NAMALWA (cell line): ENCODE measurements at regions not wholly inside any gene's neighbourhood (a gene's known extent, or its start where the extent isn't known, plus 50 kb on each side); places are given as distances from the start of the nearest gene placed in this dataset.

Source experiments
- DNase-seq: peaks from one replicate; pipeline ENCODE4 v3.0.0-alpha.2; 2015; ENCODE audit warnings: low spot score

DNA sequence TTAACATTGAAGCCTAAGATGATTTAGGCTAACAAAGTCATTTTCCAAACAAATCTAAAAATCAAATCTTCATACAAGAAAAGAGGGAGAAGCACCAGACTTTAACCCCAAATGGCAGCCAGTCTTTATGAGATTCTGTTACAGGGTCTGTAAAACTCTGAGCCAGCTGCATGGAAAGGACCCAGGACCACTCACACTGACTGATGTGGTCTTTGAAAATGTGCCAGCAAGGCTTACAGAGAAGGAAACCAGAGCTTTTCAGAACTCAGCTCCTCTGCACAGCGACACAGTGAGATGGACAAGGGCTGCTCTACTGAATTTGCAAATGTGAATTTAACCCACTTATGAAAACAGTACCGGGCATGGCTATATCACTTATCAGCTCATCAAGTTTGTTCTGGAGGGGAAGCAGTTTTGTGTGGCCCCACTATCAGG, 98.8 kb upstream of the SERP2 start:
- DNase-seq: peak; percentile 59

DNA sequence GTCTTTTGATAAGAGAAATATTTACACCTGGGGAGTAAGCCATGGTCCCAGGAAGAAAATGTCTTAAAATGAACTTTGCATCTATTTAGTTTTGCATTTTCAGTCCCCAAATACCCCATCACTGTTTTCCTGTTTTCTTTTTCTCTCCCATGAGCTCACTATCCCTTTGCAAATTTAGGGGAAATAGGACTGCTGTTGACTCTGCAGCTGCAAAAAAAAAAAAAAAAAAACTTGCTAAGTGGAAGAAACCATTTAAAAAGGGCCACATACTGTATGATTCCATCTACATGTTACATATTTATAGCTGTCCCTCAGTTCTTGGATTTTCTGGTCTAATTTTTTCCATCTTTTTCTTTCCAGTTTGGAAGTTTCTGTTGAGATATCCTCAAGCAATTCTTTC, 98.2 kb upstream of the SERP2 start:
- peak; percentile 46 for DNase-seq

DNA sequence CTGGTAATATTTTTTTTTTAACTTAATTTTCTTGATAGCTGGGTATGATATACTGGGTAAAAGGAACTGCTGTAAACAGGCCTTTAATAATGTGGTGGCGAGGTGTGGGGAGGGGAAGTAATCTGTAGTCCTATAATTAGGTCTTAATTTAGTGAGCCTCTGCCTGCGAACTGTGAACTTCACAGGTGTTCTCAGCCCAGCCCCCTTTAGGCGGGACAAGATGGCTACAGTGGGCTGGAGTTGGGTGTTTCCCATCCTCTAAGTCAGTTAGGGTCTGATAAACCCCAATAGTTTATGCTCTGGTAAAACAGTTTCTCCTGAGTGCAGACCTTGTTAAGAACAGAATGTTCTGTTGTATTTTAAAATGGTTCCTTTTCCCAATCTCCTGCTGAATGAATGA, 97.6 kb upstream of the SERP2 start:
- DNase-seq: peak; percentile 82

DNA sequence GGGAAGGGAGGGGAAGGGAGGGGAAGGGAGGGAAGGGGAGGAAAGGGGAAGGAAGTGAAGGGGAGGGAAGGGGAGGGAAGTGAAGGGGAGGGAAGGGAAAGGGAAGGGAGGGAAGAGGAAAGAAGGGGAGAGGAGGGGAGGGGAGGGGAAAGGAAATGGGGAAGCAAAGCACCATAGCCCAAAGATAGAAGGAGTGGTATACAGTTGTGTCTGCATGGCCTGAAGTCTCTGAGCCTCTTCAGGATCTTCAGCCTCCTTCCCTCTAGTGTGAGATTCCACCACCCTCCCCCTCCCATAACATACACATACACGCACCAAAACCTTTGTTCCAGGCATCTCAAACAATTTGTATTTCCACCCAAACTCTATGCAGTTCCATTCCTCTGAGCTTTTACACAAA, 96.2 kb upstream of the SERP2 start:
- no peak for DNase-seq

DNA sequence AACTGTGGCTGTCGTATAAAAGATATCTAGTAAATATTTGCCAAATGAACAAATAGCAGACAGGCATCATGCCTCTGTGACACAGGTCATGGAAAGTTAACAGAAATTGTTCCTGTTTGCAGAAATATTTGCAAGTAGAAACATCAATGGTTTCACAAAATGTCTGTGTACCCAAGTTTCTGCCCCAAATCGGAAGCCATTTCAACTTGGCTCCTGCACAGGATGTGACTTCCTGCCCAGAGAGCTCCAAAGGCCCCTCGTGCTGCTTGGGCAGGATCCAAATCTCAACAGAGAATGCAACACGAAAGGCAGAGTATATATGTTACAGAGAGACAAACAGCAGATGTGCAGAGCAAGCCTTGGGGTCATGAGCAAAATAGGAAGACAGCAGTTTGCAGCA, 95.5 kb upstream of the SERP2 start:
- peak; percentile 9 for DNase-seq

DNA sequence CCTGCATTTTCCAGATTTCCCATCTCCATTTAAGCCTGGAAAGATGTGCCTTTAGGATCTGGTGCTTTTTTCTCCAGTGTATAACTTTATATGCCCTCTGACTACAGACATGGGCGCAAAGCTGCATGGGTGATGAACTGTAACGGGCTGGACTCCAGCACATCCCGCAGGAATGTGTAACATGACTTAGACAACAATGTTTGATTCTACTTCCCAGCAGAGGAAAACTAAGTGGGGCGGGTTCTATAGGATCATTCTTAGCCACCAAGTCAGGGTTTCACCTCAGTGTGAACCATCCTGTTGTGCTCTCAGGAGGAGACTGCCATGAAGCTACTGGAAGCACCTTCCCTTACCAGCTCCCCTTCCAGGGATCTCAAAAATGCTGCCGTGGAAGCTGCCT, 93.2 kb upstream of the SERP2 start:
- DNase-seq: no peak

DNA sequence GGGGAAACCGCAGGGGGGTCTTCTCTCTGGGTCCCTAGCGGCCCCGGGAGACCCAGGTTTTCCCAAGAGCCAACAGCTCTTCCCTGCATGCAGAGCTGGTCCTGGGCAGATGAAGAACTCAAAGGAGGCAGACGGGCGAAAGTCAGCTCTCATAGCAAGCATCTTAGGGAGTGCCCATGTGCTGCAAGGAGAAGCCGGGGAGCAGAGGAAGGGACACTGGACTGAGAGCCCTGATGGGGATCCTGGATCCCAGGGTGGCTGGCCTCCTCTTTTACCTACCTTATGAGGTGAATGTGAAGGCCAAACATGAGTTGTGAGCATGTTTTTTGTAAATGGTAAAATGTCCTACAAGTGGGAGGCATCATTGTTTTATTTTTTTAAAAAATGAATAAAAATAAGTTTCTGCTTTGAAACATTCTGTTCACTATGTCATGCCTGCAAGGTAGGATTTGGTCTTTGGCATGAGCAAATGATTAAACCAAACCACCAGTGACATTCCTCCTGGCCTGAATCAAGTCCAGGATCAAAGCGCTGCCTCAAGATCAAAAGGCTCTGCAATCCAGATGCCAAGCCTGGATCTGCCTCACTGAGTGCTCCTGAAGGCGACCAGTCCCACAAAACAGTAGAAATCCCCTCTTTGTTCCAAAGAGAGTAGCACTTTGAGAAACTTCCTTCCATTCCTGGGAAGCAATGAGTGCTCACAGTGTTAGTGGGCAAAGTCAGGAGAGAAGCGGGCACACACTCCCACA, 92.2 kb upstream of the SERP2 start:
- no peak for DNase-seq

DNA sequence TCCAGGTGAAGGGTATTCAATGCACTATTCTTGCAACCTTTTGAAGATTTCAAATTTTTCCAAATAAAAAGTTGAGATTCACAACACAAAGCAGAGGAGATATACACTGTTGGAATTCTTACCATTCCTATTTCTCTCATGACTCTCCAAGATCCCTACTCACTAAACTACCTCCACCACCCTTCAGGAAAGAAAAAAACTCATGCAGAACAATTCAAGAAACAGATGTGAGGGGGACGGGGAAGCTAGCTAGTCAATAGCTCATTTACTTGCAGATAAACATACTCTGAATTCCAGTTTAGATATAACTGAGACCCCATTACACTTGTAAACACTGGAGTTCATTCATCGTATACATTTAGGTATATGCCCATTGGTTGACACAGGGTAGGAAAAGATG, 90.0 kb upstream of the SERP2 start:
- no peak for DNase-seq

DNA sequence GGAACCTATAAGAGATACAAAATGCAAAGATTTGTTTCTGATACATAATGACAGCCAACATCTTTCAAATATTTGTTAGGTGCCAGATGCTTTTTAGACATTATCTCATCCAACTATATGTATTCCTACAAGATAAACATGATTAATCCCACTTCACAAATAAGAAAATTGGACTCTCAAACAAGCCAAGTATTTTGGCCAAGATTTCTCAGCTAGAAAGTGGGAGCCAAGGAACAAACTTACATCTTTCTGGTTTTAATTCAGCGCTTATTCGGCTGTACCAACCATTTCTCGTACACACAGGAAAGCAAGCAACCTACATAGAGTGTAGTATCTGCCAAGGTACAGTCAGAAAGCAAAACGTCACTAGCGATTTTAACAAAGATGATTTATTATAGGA, 85.7 kb upstream of the SERP2 start:
- no peak for DNase-seq

DNA sequence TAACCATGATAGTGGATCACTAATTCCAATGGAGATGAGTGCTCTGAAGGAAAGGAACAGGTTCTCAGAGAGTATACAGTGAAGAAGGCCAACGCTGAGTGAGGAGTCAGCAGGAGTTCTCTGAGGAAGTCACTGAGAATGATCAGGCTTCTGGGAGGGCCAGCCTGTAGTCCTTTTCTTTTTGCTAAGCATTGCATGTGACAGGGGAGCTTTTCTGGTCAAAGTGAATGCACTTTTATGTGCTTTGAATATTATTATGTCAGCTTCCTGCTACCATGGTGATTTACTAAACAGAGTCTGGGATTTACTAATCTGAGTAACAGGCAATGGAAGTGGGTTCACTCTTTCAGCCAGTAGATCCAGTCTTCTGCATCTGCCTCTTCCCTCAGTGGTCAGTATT, 81.1 kb upstream of the SERP2 start:
- DNase-seq: no peak

DNA sequence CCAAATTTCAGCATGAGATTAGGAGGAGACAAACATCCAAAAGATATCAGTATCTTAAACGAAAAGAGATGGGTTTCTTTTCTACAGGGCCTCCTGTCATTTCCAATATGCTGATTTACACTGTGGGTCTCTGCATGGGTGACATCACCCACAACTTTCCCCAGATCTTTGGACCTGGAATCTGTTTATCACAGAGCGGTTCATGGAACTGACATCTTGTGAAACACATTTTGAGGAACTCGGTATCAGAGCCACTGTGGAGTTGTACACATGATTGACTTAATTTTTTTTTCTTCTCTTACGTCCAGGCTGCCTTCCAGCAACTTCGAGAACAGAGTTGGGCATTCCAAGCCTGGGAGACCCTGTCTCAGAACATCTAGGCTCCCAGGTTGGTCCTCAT, 80.2 kb upstream of the SERP2 start:
- DNase-seq: no peak

DNA sequence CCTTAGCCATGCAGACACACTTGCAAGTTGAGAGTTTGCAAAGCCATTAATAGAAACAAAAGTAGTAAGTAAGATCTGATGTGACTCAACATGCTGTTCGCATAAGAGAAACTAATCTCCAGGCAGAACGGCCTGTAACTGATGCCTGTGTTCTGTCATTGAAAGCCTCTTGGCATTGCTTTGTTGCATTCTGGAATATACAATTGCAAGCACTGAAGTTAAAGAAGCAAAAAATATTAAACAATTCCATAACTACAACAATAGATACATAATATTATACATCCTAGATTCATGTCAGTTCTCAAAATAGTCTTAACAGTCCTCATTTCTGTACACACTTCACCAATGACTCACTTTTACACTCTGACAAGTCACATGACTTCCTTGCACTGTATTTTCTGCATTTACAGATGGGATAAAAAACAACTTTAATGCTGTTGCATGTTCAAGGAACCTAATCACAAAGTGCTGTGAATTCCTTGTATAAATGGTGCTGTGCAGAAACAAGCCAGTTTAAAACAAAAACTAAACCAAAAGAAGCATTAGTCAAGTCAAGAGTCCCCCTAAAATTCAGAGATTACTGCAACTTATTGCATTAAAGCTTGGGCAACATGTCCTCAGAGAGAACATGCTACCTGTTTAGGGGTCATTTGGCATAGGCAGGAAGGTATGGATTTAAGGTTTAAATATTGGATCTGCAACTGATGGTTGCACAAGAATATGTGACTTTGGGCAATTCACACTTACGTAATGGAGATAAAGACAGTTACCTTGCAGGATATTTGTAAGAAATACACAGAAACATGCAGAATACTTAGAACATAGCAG, 79.5 kb upstream of the SERP2 start:
- no peak for DNase-seq

DNA sequence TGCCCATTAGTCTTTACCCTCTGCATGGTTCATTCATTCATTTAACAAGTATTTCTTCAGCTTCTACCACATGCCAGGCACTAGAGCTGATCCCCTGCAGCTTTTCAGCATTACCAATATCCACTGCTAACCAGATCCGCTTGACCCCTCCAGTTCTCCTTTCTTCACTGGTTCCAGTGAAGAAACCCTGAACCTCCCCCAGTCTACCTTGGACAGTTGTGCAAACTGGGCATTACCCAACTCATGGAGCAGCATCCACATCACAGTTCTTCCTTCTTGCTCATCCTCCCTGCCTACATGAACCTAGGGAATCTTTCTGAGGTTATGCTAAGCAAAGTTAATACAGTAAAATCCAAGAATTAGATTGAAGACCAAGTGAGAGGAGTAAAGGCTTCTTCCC, 78.7 kb upstream of the SERP2 start:
- DNase-seq: no peak

DNA sequence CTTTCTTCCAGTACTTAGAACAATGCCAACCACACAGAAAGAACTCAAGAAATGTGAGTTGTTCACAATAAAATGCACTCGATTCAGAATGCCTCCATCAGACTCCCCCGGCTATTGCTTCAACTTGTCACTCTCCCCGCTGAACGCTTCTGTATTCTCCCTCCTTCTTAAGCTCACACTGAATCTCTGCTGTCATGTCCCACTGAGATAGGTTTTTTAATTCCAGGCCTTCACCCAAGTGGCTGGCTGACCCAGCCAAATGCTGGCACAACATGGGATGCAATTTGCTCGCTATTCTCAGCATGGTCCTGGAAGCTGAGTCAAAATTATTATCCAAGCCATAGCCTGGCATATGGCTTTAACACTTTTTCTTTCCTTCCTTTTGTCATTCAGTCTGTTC, 76.8 kb upstream of the SERP2 start:
- no peak for DNase-seq

DNA sequence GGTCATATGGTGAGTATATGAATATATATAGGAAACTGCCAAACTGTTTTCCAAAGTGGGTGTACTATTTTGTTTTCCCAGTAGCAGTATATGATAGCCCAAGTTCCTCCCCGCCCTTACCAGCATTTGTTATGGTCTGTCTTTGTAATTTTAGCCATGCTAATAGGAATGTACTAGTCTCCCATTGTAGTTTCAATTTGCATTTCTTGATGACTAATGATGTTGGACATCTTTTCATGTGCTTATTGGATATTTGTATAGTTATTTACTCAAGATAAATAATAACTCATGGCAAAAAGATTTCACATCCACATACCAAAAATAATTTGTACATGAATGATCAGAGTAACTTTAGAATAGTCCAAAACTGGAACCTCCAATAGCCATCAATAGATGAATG, 75.3 kb upstream of the SERP2 start:
- DNase-seq: no peak

DNA sequence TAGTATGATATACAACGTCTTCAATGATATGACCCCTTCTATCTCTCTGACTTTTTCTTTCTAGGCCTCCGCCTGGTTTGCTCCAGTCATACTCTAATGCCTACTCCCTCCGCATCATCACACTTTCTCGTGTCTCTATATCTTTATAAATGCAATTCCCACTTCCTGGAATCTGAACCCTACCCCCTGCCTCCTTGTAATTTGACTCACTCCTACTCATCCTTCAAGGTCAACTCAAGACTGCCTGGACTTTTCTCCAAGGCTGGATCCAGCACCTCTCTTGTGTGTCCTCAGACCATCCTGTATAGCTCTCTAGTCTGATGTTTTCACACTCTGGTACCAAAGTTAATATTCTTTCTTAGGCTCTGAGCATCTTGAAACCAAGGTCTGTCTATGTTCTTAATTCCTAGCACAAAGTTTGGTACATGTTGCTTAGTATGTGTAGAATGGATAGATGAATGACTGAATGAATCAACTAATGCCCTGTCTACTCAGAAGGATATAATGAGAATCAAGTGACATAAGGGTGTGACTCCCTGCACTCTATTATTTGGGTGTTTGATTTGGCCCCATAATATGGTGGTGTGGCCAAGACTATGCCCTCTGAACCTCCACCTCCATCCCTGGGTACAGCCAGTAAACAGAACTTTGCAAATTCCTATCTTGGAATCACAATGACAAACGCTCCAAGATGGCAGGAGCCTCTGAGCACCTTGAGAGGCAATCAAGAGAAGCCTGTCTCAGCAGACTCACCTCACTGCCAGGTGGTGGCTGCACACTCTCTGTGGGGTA, 74.3 kb upstream of the SERP2 start:
- DNase-seq: no peak

DNA sequence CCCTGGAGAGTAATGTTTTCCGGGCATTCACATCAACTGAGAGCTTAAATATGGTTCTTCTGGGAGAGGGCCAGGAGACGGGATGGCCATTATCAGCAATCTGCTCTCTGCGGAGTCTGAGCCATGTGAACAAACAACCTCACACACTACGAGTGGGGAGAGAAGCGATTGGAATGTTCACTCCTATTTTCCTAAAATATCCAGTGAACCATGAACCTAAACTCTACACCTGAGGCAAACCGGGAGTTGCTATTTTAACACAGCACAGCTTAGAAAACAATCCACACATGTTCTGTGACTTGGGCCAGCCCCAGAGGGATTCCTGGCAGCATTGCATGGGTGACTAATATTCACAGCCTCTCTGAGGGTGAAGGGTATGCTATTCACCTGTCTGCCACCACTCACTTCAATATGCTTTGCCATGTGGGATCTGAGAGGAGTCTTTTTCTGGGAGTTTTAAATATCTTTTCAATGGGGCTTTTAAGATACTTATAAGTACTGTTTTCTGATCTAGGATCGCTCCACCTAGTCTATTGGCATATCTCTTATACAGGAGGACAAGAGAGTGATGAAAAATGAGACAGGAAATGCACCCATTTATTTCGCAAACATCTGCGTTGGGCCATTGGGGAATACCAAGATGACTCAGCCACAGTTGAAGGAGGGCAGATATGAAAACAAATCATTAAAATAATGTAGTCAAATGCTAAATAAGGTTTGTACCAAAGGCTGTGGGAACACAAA, 72.6 kb upstream of the SERP2 start:
- DNase-seq: peak; percentile 12

DNA sequence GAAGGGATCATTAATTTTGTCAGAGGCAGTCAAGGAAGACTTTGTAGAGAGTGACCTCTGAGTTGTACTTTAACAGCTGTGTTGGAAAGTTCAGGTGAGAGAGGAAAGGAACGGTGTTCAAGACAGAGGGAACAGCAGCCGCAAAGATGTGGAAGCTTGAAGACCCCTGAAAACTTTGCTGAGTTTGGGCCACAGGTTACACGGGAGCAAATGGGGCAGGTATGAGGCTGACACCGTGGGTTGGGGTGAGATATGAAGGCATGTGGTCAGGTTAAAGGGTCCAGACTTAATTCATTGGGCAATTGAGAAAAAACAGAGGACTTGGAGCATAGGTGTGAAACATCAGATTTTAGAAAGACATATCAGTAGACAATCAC, 72.0 kb upstream of the SERP2 start:
- no peak for DNase-seq

DNA sequence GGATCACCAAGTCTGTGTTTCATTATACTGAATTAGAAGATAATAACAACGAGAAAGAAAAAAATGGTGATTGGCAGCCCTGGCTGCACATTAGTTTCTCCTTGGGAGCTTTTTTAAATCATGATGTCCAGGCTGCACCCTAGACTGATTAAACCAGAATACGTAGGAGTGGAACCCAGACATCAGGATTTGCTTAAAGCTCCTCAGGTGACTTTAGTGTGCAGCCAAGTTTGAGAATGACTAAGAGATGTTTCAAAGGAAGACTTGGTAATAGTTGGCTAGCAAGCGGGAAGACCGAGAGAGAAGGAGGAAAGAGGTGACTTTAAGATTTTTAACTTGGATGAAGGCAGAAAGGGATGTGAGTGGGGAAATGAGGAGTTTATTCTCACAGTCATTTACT, 71.4 kb upstream of the SERP2 start:
- DNase-seq: no peak

DNA sequence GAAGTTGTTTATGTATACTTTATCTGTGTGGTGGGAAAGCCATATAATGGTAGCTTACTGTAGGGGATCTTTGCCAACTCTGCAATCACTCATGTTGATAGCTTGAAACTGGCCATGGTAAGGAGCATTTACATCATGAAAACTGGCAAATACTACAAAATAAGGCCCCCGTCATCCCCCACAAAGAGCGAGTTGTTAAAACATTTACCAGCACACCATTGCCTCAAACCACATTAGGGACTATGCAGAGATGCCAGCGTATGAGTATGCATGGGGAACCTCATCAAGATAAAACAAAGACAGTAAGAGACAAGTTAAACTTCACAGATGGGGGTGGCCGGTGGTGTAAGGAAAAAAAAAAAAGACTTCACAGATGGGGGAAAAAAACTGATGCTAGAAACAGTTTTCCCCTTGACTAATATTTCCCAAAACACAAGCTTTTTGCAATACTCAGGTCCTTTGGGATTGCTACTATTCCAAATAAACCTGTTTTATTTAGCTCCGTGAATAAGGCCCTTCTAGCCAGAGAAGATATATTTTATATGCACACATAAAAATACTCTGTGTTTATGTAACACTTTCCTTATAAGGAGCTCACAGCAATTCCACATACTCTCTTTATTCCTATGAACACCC, 70.6 kb upstream of the SERP2 start:
- DNase-seq: no peak

DNA sequence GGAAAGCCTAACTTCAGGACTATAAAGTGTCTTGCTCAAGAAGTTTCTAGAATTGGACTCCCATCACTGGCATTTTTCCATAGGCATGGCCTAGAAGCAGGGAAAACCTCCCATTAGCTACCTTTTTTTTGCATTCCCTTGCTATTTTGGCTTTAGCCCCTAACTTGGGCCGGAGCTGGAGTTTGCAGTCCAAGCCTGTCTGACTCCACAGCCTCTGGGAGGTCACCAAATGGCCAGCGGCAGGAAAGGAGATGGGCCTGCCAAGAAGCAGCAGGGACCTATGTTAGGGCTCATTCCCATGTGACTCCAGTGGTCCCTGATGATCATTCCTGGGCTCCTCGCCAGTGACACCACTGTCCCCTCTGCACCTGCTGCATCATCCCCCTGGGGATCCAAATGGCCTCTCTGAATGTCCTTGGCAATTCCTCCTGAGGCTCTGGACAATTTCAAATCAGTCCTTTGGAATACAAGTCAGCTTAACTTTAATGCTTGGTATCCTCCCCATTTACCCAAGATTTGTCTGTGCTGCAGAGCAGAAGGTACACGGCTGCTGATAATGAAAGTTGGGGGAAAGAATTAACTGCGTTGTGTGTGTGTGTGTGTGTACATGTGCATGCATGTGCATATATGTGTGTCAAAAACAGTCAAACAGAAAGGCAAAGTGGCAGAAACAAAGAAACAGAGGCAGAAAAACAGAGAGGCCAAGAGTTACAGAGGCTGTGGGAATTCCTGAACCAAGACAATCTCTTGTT, 69.8 kb upstream of the SERP2 start:
- no peak for DNase-seq
